Epithelial cell of esophagus (primary cell): ENCODE measurements at regions not wholly inside any gene's neighbourhood (a gene's known extent, or its start where the extent isn't known, plus 50 kb on each side); places are given as distances from the start of the nearest gene placed in this dataset.
A peak's percentile ranks its signal among the peaks of the same experiment; 100 is the strongest.

Source experiments
- DNase-seq: peaks from one replicate; pipeline ENCODE4 v3.0.0; 2010; ENCODE audit warnings: low read depth
- H3K4me3 ChIP-seq: 2 replicates; pipeline ENCODE4 v1.5.1; 2011; ENCODE audit warnings: mild to moderate bottlenecking, low read length, control low read depth
- TF ChIP-seq, protein P1 (sequence below): IDR thresholded peaks from 2 replicates; pipeline ENCODE4 v1.5.1; 2011; ENCODE audit warnings: low read depth, mild to moderate bottlenecking, low read length, control low read depth, inconsistent platforms; ENCODE audit not compliant: insufficient read depth; ENCODE audit errors: missing control alignments

- H3K4me3 ChIP-seq: no peak overlapping the region
- TF ChIP-seq, protein P1, sequence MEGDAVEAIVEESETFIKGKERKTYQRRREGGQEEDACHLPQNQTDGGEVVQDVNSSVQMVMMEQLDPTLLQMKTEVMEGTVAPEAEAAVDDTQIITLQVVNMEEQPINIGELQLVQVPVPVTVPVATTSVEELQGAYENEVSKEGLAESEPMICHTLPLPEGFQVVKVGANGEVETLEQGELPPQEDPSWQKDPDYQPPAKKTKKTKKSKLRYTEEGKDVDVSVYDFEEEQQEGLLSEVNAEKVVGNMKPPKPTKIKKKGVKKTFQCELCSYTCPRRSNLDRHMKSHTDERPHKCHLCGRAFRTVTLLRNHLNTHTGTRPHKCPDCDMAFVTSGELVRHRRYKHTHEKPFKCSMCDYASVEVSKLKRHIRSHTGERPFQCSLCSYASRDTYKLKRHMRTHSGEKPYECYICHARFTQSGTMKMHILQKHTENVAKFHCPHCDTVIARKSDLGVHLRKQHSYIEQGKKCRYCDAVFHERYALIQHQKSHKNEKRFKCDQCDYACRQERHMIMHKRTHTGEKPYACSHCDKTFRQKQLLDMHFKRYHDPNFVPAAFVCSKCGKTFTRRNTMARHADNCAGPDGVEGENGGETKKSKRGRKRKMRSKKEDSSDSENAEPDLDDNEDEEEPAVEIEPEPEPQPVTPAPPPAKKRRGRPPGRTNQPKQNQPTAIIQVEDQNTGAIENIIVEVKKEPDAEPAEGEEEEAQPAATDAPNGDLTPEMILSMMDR: no peak
- DNase-seq: peak; percentile 70
These were observed 678.4 kb upstream of the VRK2 start for GRCh38 chr2:57368190-57368589.

DNA sequence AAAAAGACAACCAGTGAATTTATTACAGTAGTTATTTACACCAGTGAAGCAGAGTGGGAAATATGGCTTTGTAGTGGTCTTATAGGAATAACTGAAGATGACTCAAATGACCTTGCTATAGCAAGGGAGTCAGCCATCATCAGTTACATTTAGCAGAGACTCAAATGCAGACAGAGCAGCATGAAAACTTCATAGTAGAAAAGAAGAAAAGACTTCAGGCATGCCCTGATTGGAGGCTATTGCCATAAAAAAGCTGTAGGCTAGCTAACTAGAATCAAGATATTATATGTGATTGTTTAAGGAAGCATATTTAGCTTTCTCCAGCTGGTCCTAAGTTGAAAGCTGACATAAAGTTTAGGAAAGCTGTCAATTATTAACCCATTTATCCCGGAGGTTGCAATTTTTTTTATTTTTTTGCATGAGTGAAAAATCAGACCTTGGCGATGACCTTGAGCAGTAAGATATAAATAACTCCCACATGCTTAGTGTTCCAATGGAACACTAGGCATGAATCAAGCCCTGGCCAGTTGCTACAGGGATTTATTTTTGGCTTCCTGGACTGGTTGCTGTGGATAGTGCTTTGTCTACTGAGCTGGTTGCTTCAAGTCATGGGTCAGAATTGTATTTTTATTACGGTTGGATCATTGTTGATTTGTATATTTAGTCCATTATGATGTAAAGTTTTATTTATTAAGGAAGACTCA is 675.6 kb upstream of the VRK2 start:
- no peak for DNase-seq
- TF ChIP-seq, protein P1: no peak
- no peak overlapping the region for H3K4me3 ChIP-seq

- H3K4me3 ChIP-seq: no peak overlapping the region
- no peak for DNase-seq
- TF ChIP-seq, protein P1: no peak
These were observed 674.2 kb upstream of the VRK2 start for GRCh38 chr2:57372237-57372984.

DNA sequence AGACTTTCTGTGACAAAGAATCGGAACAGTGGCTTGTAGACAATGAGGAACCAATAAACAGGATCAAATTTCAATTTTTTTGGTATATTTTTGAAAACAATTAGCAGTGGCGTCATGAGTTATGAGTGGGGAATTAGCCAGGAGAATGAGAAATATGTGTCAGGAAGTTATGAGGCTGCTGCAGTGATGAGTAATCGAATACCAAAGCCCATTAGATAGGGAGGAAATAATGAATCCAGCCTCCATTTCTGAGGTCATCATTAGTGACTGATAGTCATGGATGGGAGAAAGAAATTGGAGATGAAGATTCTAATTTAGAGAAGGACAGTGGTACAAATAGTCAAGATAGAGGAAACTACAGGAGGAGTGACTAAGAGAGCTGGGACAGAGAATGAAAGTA is 673.1 kb upstream of the VRK2 start:
- TF ChIP-seq, protein P1: no peak
- no peak overlapping the region for H3K4me3 ChIP-seq
- peak; percentile 85 for DNase-seq

DNA sequence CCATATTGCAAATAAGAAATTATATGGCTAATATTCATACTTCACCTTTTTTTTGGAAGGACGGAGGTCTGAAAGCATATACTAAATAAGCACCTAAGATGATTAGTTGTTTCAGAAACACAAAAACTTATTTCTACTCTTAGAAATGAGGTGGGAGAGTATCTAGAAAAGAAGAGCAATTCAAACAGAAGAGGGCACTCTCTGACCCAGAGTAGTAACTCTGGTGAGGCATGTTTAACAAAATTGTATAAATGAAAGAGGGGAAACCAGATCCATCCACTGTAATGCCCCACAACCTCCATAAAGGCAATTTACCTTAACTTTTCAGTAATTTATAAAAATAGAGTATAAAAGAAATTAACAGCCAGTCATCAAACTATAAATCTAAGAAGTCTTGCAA is 669.6 kb upstream of the VRK2 start:
- TF ChIP-seq, protein P1: peak; percentile 31
- DNase-seq: peak; percentile 11
- no peak overlapping the region for H3K4me3 ChIP-seq

- TF ChIP-seq, protein P1: no peak
- DNase-seq: peak; percentile 21
- no peak overlapping the region for H3K4me3 ChIP-seq
These were observed 660.3 kb upstream of the VRK2 start for GRCh38 chr2:57386305-57386704.
